NCI-H510A (cell line): ENCODE measurements at regions not wholly inside any gene's neighbourhood (a gene's known extent, or its start where the extent isn't known, plus 50 kb on each side); places are given as distances from the start of the nearest gene placed in this dataset.
A peak's percentile ranks its signal among the peaks of the same experiment; 100 is the strongest.
"Not testable (repeated sequence)": the region's sequence is repeated elsewhere in the genome, so short reads cannot be mapped to it uniquely, and the experiment has no call there.

Experiments used
- DNase-seq: peaks from one replicate; lab custom pipeline; 2025; lab: John Stamatoyannopoulos, UW

GRCh38 chr4:187335339-187335738, 611.7 kb upstream of the FAT1 start:
- no peak for DNase-seq

DNA sequence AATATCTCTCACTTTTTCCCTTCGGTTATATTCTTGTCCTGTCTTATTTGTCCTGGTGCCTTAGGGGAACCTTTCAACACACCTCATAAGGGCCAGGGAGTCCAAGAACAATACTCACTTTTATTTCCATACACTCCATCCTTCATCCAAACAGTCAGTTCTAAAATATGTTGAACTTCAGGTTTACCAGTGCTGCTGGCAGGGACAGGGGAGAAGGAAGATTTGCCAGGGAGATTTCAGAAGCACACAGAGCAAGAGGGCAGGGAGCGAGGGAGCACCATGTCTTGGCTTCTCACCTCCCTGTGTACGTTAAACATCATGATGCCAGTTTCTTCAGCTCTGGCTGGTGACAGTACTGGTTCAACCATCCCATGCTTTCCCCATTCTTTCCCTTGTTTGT, 631.1 kb upstream of the FAT1 start:
- DNase-seq: no peak

GRCh38 chr4:187357045-187357643, 633.5 kb upstream of the FAT1 start:
- DNase-seq: peak; percentile 8

DNA sequence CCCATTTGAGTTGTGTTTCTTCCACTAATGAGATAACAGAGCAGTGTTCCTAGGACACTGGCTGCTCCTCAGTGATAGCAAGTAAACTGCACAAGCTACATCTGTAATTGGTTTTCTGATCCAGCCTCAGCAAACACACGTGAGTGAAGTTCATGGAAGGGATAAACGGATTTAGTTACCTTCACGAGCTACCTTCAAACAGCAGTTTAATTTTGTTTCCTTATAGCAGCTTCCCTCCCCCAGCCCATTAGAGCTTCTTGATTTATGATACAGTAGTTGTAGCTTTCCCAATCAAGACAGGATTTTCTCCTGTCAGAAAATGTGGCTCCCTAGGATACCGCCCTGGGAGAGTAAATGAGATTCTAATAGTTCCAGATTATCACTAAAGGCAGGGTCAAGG, 634.2 kb upstream of the FAT1 start:
- DNase-seq: peak; percentile 44

DNA sequence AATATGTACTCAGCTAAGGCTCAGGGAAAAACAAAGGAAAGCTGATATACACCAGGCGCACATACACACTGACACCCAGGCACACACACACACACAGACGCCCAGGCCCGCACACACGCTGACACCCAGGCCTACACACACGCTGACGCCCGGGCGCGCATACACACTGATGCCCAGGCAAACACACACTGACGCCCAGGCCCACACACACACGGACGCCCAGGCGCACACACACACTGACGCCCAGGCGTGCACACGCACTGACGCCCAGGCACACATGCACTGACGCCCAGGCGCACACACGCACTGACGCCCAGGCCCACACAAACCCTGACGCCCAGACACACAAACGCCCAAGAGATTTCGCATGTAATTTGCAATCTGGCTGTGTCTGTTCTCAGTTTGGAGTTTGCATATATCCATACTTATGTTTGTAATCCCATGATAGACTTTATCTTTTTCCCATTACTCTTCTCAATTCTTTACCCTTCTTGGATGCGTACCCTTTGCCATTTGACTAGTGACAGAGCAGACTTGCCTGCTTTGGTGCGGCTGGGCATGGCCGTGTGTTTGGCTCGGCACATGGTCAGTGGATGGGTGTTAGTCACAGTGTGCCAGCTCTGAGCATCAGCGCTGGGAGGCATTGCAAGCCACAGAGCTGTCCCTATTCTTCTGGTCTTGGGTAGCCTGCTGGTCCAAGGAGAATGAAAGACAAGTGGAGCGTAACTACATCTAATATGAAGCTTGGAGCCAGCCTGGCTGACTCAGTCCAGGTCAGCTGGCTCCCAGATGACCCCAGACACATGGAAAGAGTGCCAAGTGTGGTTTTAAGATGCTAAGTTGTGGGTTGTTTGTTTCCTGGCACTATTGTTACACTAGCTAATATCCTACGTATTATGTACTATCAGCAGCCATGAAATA, 632.4 kb upstream of the ZFP42 start:
- no peak for DNase-seq

GRCh38 chr4:187364401-187364800, 631.2 kb upstream of the ZFP42 start:
- DNase-seq: no peak

GRCh38 chr4:187364851-187365250, 630.7 kb upstream of the ZFP42 start:
- no peak for DNase-seq

DNA sequence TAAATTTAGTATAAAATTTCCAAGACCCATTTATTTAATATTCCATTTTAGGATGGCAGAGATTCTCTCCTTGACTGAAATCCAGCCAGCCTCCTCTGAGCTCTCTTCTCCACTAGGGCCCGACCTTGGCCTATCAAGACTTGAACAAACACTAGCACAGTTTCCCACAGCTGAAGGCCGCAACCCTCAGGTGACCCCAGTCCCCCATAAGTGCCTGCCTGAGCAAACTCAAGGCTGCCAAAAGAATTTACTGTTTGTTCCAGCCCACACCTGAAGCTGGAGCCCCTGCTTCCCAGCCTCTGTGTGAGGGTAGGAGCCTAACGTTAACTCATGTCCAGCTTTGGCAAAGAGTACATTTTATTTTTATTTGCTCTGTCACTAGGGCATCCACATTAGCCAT, 629.0 kb upstream of the ZFP42 start:
- no peak for DNase-seq

GRCh38 chr4:187370918-187371317, 624.7 kb upstream of the ZFP42 start:
- no peak for DNase-seq

GRCh38 chr4:187378441-187378840, 617.1 kb upstream of the ZFP42 start:
- no peak for DNase-seq

DNA sequence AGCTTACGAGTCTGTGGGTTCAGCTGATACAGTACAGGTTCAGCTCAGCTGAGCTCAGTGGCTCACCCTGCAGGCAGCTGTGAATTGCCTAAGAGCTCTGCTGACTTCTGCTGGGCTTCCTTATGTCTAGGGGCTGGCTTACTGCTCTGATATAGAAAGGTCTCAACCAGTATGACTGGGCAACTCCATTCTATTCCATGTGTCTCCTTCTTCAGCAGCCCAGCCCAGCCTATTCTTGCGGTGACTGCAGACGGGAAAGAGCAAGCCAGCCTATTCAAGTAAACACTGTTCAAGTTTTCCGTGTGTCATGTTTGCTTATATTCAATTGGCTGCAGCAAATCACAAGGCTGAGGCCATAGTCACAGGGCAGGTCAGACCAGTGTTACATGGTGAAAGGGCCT, 615.4 kb upstream of the ZFP42 start:
- DNase-seq: no peak

GRCh38 chr4:187383181-187383580, 612.4 kb upstream of the ZFP42 start:
- no peak for DNase-seq

GRCh38 chr4:187387739-187388138, 607.8 kb upstream of the ZFP42 start:
- no peak for DNase-seq

- DNase-seq: no peak
Observed at GRCh38 chr4:187389420-187389819, 606.2 kb upstream of the ZFP42 start.

DNA sequence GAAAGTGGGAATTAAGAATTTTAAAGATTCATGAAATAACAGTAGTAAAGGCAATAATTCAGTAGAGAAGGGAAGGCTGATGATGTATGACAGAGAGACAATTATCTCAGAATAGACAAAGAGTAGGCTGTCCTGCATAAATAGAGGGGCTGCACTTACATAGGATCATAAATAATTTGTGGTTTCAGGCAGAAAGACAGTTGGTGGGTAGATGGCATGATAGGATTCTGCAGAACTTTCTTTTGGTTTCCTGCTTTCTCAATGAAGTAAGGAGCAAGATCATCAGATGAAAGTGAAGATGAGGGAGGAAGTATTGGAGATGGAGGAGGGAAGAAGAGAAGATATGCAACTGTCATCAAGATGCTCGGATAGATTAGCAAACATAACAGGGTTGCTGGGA, 604.9 kb upstream of the ZFP42 start:
- DNase-seq: no peak

GRCh38 chr4:187393531-187394344, 601.8 kb upstream of the ZFP42 start:
- DNase-seq: no peak

GRCh38 chr4:187396106-187396505, 599.5 kb upstream of the ZFP42 start:
- no peak for DNase-seq

GRCh38 chr4:187408447-187408846, 587.1 kb upstream of the ZFP42 start:
- not testable (repeated sequence) for DNase-seq

GRCh38 chr4:187413564-187414358, 581.8 kb upstream of the ZFP42 start:
- DNase-seq: no peak

DNA sequence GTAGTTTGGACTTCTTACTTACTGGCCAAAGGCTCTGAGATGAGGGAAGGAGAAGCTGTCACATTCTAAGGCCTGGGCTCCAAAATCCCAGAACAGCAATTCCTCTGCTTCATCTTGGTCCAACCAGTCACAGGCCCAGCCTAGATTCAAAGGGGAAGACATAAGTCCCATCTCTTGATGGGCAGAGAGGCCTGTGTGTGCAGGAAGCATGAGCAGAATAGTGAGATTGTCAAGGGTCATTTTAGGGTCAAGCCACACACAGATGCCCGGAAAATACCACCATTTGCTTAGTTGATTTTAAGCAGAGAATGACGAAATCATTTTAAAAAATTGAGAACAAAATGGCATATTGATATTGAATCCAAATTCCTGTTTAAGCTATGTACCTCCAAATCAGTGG, 580.9 kb upstream of the ZFP42 start:
- DNase-seq: no peak

DNA sequence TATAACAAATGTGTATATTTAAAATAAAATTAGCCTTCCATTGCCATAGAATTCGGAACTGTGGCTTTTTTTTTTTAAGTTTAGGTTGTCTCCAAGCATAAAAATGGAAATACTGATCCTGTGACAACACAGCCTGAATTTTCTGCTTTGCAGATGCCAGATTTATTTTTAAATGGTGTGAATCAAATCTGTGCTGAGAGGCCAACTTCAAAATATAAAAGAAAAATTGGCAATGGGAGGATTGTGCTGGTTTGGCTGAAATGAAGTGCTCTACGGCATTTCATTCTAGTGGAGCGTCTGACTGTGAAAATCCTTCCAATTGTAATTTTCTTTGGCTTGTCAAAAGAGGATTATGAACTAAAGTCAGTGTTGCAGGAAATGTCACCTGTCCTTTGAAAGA, 580.3 kb upstream of the ZFP42 start:
- DNase-seq: no peak

DNA sequence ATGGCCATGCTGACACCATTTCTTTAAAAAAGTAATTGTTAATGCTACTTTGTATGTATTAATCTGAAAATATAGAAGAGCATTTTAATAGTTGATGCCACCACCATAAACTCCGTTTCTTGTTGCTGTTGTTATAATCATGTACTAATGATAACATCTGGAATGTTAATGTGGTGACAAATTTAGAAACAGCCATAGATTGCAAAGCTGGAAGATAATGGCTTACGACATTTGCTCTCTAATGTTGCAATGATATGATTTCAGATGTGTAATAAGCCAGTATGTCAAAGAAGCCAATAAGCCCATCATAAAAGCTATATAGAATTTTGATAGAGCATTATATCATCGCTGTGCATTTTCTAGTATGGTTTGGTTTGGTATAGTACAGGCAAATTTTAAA, 579.4 kb upstream of the ZFP42 start:
- no peak for DNase-seq
